Coronary artery (tissue), 2 donors: ENCODE measurements at regions not wholly inside any gene's neighbourhood (a gene's known extent, or its start where the extent isn't known, plus 50 kb on each side); places are given as distances from the start of the nearest gene placed in this dataset.

Experiments used
- DNase-seq: peaks from one replicate; pipeline ENCODE4 v3.0.0-alpha.2; 2017; ENCODE audit warnings: low spot score
- H3K27ac ChIP-seq, 2 donors: fragments of 200-600 bp; sonication (generic); one replicate each; pipeline ENCODE4 v1.5.1; 2016 to 2019
- H3K4me3 ChIP-seq: fragments of 200-600 bp; sonication (generic); 2 replicates; pipeline ENCODE4 v1.5.1; 2016; ENCODE audit warnings: mild to moderate bottlenecking, moderate library complexity
- CTCF ChIP-seq: fragments of 200-600 bp; sonication (generic); IDR thresholded peaks from one replicate; pipeline ENCODE4 v1.5.1; 2019; ENCODE audit warnings: antibody characterized with exemption

- TF ChIP-seq CTCF = no peak
These were observed 510.4 kb downstream of the SLC16A7 start for GRCh38 chr12:60106214-60106613.

GRCh38 chr12:60107992-60108391 is 512.2 kb downstream of the SLC16A7 start:
- H3K4me3 ChIP-seq = no peak overlapping the region
- DNase-seq = no peak
- no peak overlapping the region for H3K27ac ChIP-seq
- TF ChIP-seq CTCF = no peak

More at GRCh38 chr12:60106214-60106613, 510.4 kb downstream of the SLC16A7 start:
- DNase-seq = no peak
- H3K4me3 ChIP-seq = no peak overlapping the region
- H3K27ac ChIP-seq = no peak overlapping the region

- Histone ChIP-seq H3K27ac (no peak overlapping the region), H3K4me3 (no peak overlapping the region)
- DNase-seq = no peak
- TF ChIP-seq CTCF = no peak
These were observed 516.2 kb downstream of the SLC16A7 start for GRCh38 chr12:60112063-60112462.

- DNase-seq = no peak
- Histone ChIP-seq H3K4me3 (no peak overlapping the region), H3K27ac (no peak overlapping the region)
- no peak for TF ChIP-seq CTCF
These were observed 516.9 kb downstream of the SLC16A7 start for GRCh38 chr12:60112763-60113162.

GRCh38 chr12:60114169-60114568 is 518.3 kb downstream of the SLC16A7 start:
- TF ChIP-seq CTCF = no peak
- H3K27ac ChIP-seq = no peak overlapping the region
- H3K4me3 ChIP-seq = no peak overlapping the region
- no peak for DNase-seq

GRCh38 chr12:60119327-60119726 is 523.5 kb downstream of the SLC16A7 start:
- H3K4me3 ChIP-seq = no peak overlapping the region
- no peak for DNase-seq
- no peak for TF ChIP-seq CTCF
- no peak overlapping the region for H3K27ac ChIP-seq

- no peak for TF ChIP-seq CTCF
- no peak overlapping the region for H3K27ac ChIP-seq
- no peak for DNase-seq
- H3K4me3 ChIP-seq = no peak overlapping the region
These were observed 524.4 kb downstream of the SLC16A7 start for GRCh38 chr12:60120199-60120598.
